Astrocyte (in vitro differentiated cells and primary cell): ENCODE measurements at regions not wholly inside any gene's neighbourhood (a gene's known extent, or its start where the extent isn't known, plus 50 kb on each side); places are given as distances from the start of the nearest gene placed in this dataset.

Experiments
- DNase-seq: peaks from one replicate; pipeline ENCODE4 v3.0.0-alpha.2; 2010; ENCODE audit warnings: low read depth
- FAIRE-seq: peaks from 2 replicates; lab custom pipeline; 2011; peaks lifted over from hg19 to GRCh38; lab: Jason Lieb, UNC
- H2AFZ ChIP-seq: 2 replicates; pipeline ENCODE4 v1.6.0; 2012; ENCODE audit warnings: low read depth, low read length, inconsistent platforms
- H3K27ac ChIP-seq: 2 replicates; pipeline ENCODE4 v1.5.1; 2011; ENCODE audit warnings: low read depth, low read length, inconsistent platforms
- H3K27me3 ChIP-seq: 2 replicates; pipeline ENCODE4 v1.6.0; 2011; ENCODE audit warnings: low read length, inconsistent platforms; ENCODE audit not compliant: insufficient read depth
- H3K36me3 ChIP-seq: 2 replicates; pipeline ENCODE4 v1.5.1; 2011; ENCODE audit warnings: low read length, inconsistent platforms; ENCODE audit not compliant: insufficient read depth
- H3K4me1 ChIP-seq: 2 replicates; pipeline ENCODE4 v1.5.1; 2011; ENCODE audit warnings: low read length, inconsistent platforms; ENCODE audit not compliant: insufficient read depth
- H3K4me2 ChIP-seq: 2 replicates; pipeline ENCODE4 v1.6.0; 2012; ENCODE audit warnings: low read length, inconsistent platforms
- H3K4me3 ChIP-seq: 2 replicates; pipeline ENCODE4 v1.5.1; 2011; ENCODE audit warnings: low read depth, mild to moderate bottlenecking, low read length, inconsistent platforms; ENCODE audit not compliant: insufficient read depth
- H3K79me2 ChIP-seq: 2 replicates; pipeline ENCODE4 v1.6.0; 2012; ENCODE audit warnings: mild to moderate bottlenecking, low read length, inconsistent platforms; ENCODE audit not compliant: insufficient read depth
- H3K9ac ChIP-seq: 2 replicates; pipeline ENCODE4 v1.6.0; 2012; ENCODE audit warnings: mild to moderate bottlenecking, low read length, inconsistent platforms
- H3K9me3 ChIP-seq: 2 replicates; pipeline ENCODE4 v1.5.1; 2012; ENCODE audit warnings: low read depth, mild to moderate bottlenecking, low read length, inconsistent platforms; ENCODE audit not compliant: insufficient read depth
- H4K20me1 ChIP-seq: 2 replicates; pipeline ENCODE4 v1.6.0; 2012; ENCODE audit warnings: low read length, inconsistent platforms; ENCODE audit not compliant: insufficient read depth
- H3K27ac Mint-ChIP-seq: one replicate; pipeline ENCODE4 v1.8.0; 2021; ENCODE audit warnings: mild to moderate bottlenecking, mixed read lengths; ENCODE audit not compliant: unreplicated experiment
- H3K27me3 Mint-ChIP-seq: one replicate; pipeline ENCODE4 v1.8.0; 2021; ENCODE audit warnings: low read depth, mixed read lengths; ENCODE audit not compliant: unreplicated experiment
- H3K36me3 Mint-ChIP-seq: one replicate; pipeline ENCODE4 v1.8.0; 2021; ENCODE audit warnings: low read depth, mixed read lengths; ENCODE audit not compliant: unreplicated experiment
- H3K4me1 Mint-ChIP-seq: one replicate; pipeline ENCODE4 v1.8.0; 2021; ENCODE audit warnings: low read depth, mixed read lengths; ENCODE audit not compliant: unreplicated experiment
- H3K4me3 Mint-ChIP-seq: one replicate; pipeline ENCODE4 v1.8.0; 2021; ENCODE audit warnings: mild to moderate bottlenecking, moderate library complexity, mixed read lengths; ENCODE audit not compliant: unreplicated experiment
- H3K9me3 Mint-ChIP-seq: one replicate; pipeline ENCODE4 v1.8.0; 2021; ENCODE audit warnings: mild to moderate bottlenecking, mixed read lengths; ENCODE audit not compliant: unreplicated experiment
- CTCF ChIP-seq: IDR thresholded peaks from 2 replicates; pipeline ENCODE4 v1.5.1; 2011; ENCODE audit warnings: low read depth, mild to moderate bottlenecking, inconsistent platforms, low read length, moderate library complexity; ENCODE audit not compliant: insufficient read depth
- EZH2 ChIP-seq: IDR thresholded peaks from 2 replicates; pipeline ENCODE4 v1.6.1; 2012; ENCODE audit warnings: mild to moderate bottlenecking, low read length, inconsistent platforms; ENCODE audit not compliant: insufficient read depth

- peaks cover 8% of the 10 kb centered on the region for H3K4me1 ChIP-seq
- H3K4me1 Mint-ChIP-seq, result peaks cover 2% of the 10 kb centered on the region
- no peak overlapping the region for H3K9ac ChIP-seq
- H3K4me3 ChIP-seq, result no peak overlapping the region
- no peaks in the 10 kb centered on the region for H3K9me3 Mint-ChIP-seq
- DNase-seq (peak; percentile 69), FAIRE-seq (peak; percentile 50)
- H3K27me3 Mint-ChIP-seq, result no peaks in the 10 kb centered on the region
- no peaks in the 10 kb centered on the region for H3K36me3 Mint-ChIP-seq
- TF ChIP-seq CTCF, result no peak
- TF ChIP-seq EZH2, result no peak
- H3K4me3 Mint-ChIP-seq, result no peak overlapping the region
- no peaks in the 10 kb centered on the region for H4K20me1 ChIP-seq
- H3K36me3 ChIP-seq, result no peaks in the 10 kb centered on the region
- H2AFZ ChIP-seq, result peak overlapping the region; percentile 64
- H3K79me2 ChIP-seq, result no peaks in the 10 kb centered on the region
- H3K27ac Mint-ChIP-seq, result no peak overlapping the region
- no peaks in the 10 kb centered on the region for H3K9me3 ChIP-seq
- no peaks in the 10 kb centered on the region for H3K27me3 ChIP-seq
- H3K27ac ChIP-seq, result peak overlapping the region; percentile 43
- H3K4me2 ChIP-seq, result peak overlapping the region; percentile 11
Measured at GRCh38 chr13:105008604-105009003, 1526.9 kb downstream of the EFNB2 start.

GRCh38 chr13:105007166-105007808 lies 1528.2 kb downstream of the EFNB2 start:
- no peaks in the 10 kb centered on the region for H3K9me3 Mint-ChIP-seq
- H3K4me2 ChIP-seq, result no peak overlapping the region
- H3K4me1 ChIP-seq, result peaks cover 8% of the 10 kb centered on the region
- H3K79me2 ChIP-seq, result no peaks in the 10 kb centered on the region
- no peak overlapping the region for H3K4me3 Mint-ChIP-seq
- no peaks in the 10 kb centered on the region for H3K27me3 Mint-ChIP-seq
- no peaks in the 10 kb centered on the region for H3K36me3 ChIP-seq
- no peaks in the 10 kb centered on the region for H3K27me3 ChIP-seq
- DNase-seq, result no peak
- no peak overlapping the region for H2AFZ ChIP-seq
- no peaks in the 10 kb centered on the region for H4K20me1 ChIP-seq
- no peaks in the 10 kb centered on the region for H3K36me3 Mint-ChIP-seq
- H3K27ac ChIP-seq, result no peak overlapping the region
- no peaks in the 10 kb centered on the region for H3K9me3 ChIP-seq
- no peak for FAIRE-seq
- H3K9ac ChIP-seq, result no peak overlapping the region
- H3K27ac Mint-ChIP-seq, result no peak overlapping the region
- H3K4me1 Mint-ChIP-seq, result peaks cover 2% of the 10 kb centered on the region
- H3K4me3 ChIP-seq, result no peak overlapping the region
- no peak for TF ChIP-seq EZH2
- no peak for TF ChIP-seq CTCF

DNA sequence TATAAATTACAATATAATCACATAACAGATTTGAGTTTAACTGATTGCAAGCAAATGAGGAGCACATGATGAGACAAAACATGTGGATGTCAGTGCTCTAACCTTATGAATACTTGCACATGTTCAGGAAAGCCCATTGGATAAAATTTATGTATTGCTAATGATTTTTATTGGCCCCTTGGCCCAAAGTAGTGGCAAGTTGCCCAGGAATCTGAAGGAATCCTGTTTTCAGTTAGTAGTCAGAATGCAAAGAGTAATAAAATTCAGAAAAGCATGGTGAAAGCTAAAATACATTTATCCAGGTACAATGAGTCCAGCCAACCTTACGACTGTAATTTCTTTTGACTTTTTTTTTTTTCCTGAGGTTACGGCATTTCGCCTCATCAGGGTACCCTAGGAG lies 1539.4 kb downstream of the EFNB2 start:
- H4K20me1 ChIP-seq, result no peaks in the 10 kb centered on the region
- TF ChIP-seq CTCF, result no peak
- no peak for TF ChIP-seq EZH2
- DNase-seq (no peak), FAIRE-seq (no peak)
- no peaks in the 10 kb centered on the region for H3K27me3 Mint-ChIP-seq
- no peaks in the 10 kb centered on the region for H3K36me3 ChIP-seq
- no peaks in the 10 kb centered on the region for H3K9me3 Mint-ChIP-seq
- no peaks in the 10 kb centered on the region for H3K9me3 ChIP-seq
- H3K9ac ChIP-seq, result no peak overlapping the region
- H3K79me2 ChIP-seq, result no peaks in the 10 kb centered on the region
- H3K4me2 ChIP-seq, result no peak overlapping the region
- no peak overlapping the region for H3K4me3 Mint-ChIP-seq
- no peak overlapping the region for H3K27ac Mint-ChIP-seq
- no peaks in the 10 kb centered on the region for H3K4me1 Mint-ChIP-seq
- H2AFZ ChIP-seq, result no peak overlapping the region
- H3K27me3 ChIP-seq, result no peaks in the 10 kb centered on the region
- no peaks in the 10 kb centered on the region for H3K36me3 Mint-ChIP-seq
- H3K4me1 ChIP-seq, result no peaks in the 10 kb centered on the region
- H3K27ac ChIP-seq, result no peak overlapping the region
- no peak overlapping the region for H3K4me3 ChIP-seq
